ENCODE measurements at regions not wholly inside any gene's neighbourhood (a gene's known extent, or its start where the extent isn't known, plus 50 kb on each side); places are given as distances from the start of the nearest gene placed in this dataset.

DNA sequence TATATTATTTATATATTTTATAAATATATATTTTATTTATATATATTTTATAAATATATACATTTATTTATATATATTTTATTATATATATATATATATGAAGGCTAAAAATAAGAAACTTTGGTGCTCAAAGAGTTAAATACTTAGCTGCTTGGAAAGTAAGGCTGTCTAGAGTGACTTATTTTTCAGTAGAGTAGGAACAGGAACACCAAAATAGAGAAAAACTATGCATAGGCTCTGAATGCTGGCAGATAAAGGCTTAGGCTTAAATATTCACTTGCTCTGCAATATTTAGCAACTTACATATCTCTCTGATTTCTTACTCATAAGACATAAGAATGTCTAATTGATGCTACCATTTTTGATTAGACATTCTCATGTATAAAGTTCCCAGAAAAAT is 991.2 kb downstream of the VRK1 start:
- no peak for DNase-seq
- H3K9me3 ChIP-seq (ENCODE audit: severe bottlenecking), result no peaks in the 10 kb centered on the region
- H3K36me3 ChIP-seq, result no peaks in the 10 kb centered on the region
- no peak overlapping the region for H3K27ac ChIP-seq
- TF ChIP-seq, protein P1, sequence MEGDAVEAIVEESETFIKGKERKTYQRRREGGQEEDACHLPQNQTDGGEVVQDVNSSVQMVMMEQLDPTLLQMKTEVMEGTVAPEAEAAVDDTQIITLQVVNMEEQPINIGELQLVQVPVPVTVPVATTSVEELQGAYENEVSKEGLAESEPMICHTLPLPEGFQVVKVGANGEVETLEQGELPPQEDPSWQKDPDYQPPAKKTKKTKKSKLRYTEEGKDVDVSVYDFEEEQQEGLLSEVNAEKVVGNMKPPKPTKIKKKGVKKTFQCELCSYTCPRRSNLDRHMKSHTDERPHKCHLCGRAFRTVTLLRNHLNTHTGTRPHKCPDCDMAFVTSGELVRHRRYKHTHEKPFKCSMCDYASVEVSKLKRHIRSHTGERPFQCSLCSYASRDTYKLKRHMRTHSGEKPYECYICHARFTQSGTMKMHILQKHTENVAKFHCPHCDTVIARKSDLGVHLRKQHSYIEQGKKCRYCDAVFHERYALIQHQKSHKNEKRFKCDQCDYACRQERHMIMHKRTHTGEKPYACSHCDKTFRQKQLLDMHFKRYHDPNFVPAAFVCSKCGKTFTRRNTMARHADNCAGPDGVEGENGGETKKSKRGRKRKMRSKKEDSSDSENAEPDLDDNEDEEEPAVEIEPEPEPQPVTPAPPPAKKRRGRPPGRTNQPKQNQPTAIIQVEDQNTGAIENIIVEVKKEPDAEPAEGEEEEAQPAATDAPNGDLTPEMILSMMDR (IDR thresholded peaks at IDR 0.05; ENCODE audit: low read depth, low read length), result no peak
- peaks cover 27% of the 10 kb centered on the region for H3K27me3 ChIP-seq (ENCODE audit: insufficient read depth, low read depth, severe bottlenecking)
- no peak overlapping the region for H3K4me3 ChIP-seq (ENCODE audit: low read depth, low read length)

DNA sequence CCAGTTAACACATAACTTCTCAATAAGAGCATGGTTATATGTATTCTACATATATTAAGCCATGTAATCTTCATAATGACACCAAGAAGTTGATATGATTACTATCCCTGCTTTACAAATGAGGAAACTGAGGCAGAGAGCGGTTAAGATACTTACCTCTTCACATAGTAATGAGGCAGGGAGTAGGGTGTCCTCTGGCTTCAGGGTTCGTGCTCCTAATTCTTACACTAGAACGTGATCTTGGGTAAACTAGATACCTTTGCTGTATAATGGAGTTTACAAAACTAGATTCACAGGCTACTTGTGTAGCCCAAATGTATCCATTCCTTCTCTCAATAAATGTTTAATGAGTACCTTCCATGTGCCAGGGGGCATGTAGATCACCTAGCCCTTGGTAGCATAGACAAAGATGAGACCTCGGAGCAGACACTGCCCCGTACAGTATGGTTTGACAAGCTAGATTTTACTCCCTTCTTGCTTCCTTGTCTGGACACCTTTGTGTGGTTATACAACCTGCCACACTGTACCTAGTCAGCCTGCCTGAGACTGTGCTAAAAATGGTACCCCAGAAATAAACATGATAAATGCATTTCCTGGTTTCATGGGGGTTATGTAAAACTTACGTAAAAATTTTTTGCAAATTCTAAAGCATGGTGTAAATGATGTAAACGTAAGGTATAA is 991.8 kb downstream of the VRK1 start:
- Histone ChIP-seq H3K27me3 (ENCODE audit: insufficient read depth, low read depth, severe bottlenecking) (peaks cover 29% of the 10 kb centered on the region), H3K36me3 (no peaks in the 10 kb centered on the region), H3K4me3 (ENCODE audit: low read depth, low read length) (no peak overlapping the region), H3K9me3 (ENCODE audit: severe bottlenecking) (no peaks in the 10 kb centered on the region), H3K27ac (no peak overlapping the region)
- TF ChIP-seq, protein P1 (IDR thresholded peaks at IDR 0.05; ENCODE audit: low read depth, low read length), result no peak
- DNase-seq, result no peak

DNA sequence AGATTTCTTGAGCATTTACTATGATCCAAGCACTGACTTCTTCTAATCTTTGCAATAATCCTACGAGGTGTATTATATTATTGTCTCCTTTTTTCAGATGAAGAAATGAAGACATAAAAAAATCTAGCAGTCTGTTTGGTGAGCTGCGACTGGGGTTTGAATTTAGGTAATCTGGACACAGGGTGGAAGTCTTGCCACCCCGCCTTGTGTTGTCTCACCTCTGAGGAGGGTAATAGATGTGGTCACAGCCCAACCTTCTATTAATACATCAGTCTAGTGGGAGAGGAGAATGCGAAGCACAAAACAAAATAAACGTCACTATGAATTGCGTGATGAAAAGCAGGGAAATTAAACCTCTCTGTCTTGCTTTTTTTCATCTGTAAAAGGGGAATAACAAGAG is 993.9 kb downstream of the VRK1 start:
- H3K36me3 ChIP-seq, result no peaks in the 10 kb centered on the region
- no peak overlapping the region for H3K27ac ChIP-seq
- H3K27me3 ChIP-seq (ENCODE audit: insufficient read depth, low read depth, severe bottlenecking), result peaks cover 38% of the 10 kb centered on the region
- TF ChIP-seq, protein P1 (IDR thresholded peaks at IDR 0.05; ENCODE audit: low read depth, low read length), result no peak
- no peaks in the 10 kb centered on the region for H3K9me3 ChIP-seq (ENCODE audit: severe bottlenecking)
- H3K4me3 ChIP-seq (ENCODE audit: low read depth, low read length), result no peak overlapping the region
- DNase-seq, result no peak

DNA sequence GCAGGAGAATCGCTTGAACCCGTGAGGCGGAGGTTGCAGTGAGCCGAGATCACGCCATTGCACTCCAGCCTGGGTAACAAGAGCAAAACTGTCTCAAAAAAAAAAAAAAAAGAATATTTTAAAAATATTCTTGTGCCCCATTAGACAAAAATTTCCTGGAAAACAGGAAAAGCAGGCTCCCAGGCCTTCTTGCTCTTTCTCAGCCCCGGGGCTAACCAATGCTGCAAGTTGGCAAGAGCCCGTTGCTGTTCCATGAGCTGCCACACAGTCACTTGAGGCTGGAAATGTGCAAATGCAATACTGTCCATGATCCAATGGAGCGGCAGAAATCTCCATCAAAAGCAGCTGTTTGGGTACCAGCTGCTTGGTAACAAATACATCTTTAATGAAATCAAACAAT is 994.7 kb downstream of the VRK1 start:
- peaks cover 43% of the 10 kb centered on the region for H3K27me3 ChIP-seq (ENCODE audit: insufficient read depth, low read depth, severe bottlenecking)
- no peak overlapping the region for H3K4me3 ChIP-seq (ENCODE audit: low read depth, low read length)
- H3K9me3 ChIP-seq (ENCODE audit: severe bottlenecking), result no peaks in the 10 kb centered on the region
- TF ChIP-seq, protein P1 (IDR thresholded peaks at IDR 0.05; ENCODE audit: low read depth, low read length), result no peak
- H3K36me3 ChIP-seq, result no peaks in the 10 kb centered on the region
- no peak overlapping the region for H3K27ac ChIP-seq
- no peak for DNase-seq

DNA sequence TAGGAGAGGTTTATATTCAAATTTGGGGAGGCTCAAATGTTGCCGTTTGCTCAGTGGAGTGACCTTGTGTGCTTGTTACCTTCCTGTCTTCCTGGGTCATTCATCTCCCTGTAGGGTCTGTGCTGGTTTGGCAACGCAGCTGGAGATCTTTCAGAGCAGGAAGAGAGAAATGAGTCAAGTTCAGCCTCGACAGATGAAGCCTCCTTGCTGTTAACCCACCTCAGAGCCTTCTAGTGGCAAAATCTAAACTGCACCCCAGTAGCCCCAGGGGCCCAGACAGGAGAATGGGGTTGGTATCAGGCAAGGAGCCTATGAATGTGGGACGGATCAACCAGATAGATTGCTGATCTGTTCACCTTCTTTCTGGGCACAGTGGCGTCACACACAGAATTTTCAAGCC is 999.3 kb downstream of the VRK1 start:
- Histone ChIP-seq H3K36me3 (no peaks in the 10 kb centered on the region), H3K4me3 (ENCODE audit: low read depth, low read length) (no peak overlapping the region), H3K27me3 (ENCODE audit: insufficient read depth, low read depth, severe bottlenecking) (peaks cover 72% of the 10 kb centered on the region), H3K9me3 (ENCODE audit: severe bottlenecking) (no peaks in the 10 kb centered on the region), H3K27ac (no peak overlapping the region)
- no peak for DNase-seq
- TF ChIP-seq, protein P1 (IDR thresholded peaks at IDR 0.05; ENCODE audit: low read depth, low read length), result no peak

DNA sequence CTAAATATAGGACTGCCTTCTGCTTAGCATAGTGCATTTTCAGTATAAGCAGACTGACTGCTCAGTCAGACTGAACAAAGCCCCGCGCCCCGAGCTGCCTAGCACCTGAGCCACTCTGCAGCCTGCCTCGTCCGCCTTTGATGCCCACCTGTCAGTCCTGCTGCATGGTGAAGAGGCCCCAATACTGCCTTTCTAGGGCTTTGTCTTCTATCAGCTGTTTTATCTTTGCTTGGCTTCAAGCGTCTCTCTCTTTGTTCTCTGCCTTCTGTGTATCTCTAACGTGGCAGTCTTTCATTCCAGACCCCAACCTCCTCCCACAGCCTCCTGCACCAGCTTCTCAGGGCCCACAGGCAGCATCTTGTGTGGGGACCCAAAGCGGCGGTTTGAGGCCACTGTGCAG is 1001.0 kb downstream of the VRK1 start:
- Histone ChIP-seq H3K27me3 (ENCODE audit: insufficient read depth, low read depth, severe bottlenecking) (peaks cover 78% of the 10 kb centered on the region), H3K9me3 (ENCODE audit: severe bottlenecking) (no peaks in the 10 kb centered on the region), H3K4me3 (ENCODE audit: low read depth, low read length) (no peak overlapping the region), H3K36me3 (no peaks in the 10 kb centered on the region), H3K27ac (no peak overlapping the region)
- TF ChIP-seq, protein P1 (IDR thresholded peaks at IDR 0.05; ENCODE audit: low read depth, low read length), result no peak
- DNase-seq, result no peak
